Naive B cell (primary cell): ENCODE measurements at regions not wholly inside any gene's neighbourhood (a gene's known extent, or its start where the extent isn't known, plus 50 kb on each side); places are given as distances from the start of the nearest gene placed in this dataset.

Source experiments
- ATAC-seq, 2 donors: fragments of 150-1000 bp; cut with Tn5 transposase; 2 replicates each; pipeline ENCODE4 v1.10.0; 2021; ENCODE audit warnings: low read depth in 2 of 2, mild to moderate bottlenecking in 2 of 2, moderate library complexity in 2 of 2
- DNase-seq: peaks from one replicate; pipeline ENCODE4 v3.0.0; 2022
- H3K27ac Mint-ChIP-seq, 6 donors: one replicate each; pipeline ENCODE4 v1.8.0; 2020 to 2022; ENCODE audit warnings: mild to moderate bottlenecking in 6 of 6, mixed read lengths in 6 of 6, moderate library complexity in 5 of 6, inconsistent platforms in 2 of 6
- H3K27me3 Mint-ChIP-seq, 3 donors: one replicate each; pipeline ENCODE4 v1.8.0; 2021 to 2022; ENCODE audit warnings: mixed read lengths in 3 of 3, mild to moderate bottlenecking in 1 of 3
- H3K36me3 Mint-ChIP-seq, 2 donors: one replicate each; pipeline ENCODE4 v1.8.0; 2020 to 2022; ENCODE audit warnings: mixed read lengths in 2 of 2, inconsistent platforms in 1 of 2, mild to moderate bottlenecking in 1 of 2
- H3K4me1 Mint-ChIP-seq, 3 donors: one replicate each; pipeline ENCODE4 v1.8.0; 2020 to 2022; ENCODE audit warnings: mixed read lengths in 3 of 3, inconsistent platforms in 1 of 3, mild to moderate bottlenecking in 1 of 3, moderate library complexity in 1 of 3
- H3K4me3 Mint-ChIP-seq, 8 donors: one replicate each; pipeline ENCODE4 v1.8.0; 2020 to 2022; ENCODE audit warnings: mild to moderate bottlenecking in 8 of 8, mixed read lengths in 8 of 8, moderate library complexity in 8 of 8, inconsistent platforms in 2 of 8
- H3K9me3 Mint-ChIP-seq, 7 donors: one replicate each; pipeline ENCODE4 v1.8.0; 2020 to 2022; ENCODE audit warnings: mixed read lengths in 7 of 7, mild to moderate bottlenecking in 5 of 7, inconsistent platforms in 2 of 7, moderate library complexity in 1 of 7

DNA sequence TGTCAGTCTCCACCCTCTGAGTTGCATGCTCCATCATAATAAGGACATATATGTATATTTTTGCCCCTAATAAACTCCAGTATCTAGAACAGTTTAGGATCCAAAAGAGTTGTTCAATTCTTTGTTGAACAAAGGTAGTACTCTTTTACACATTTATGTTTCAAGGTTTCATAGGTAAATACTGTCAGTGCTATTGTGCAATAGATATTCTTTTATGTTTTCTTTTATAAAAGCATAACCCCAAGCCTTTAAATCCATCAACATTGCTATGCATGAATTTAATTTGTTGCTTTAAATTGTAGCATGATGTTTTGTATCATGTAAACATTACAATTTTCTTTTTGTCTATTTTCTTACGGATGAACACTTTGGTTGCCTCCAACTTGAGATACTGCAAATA, 469.7 kb upstream of the COBL start:
- Mint-ChIP-seq H3K27ac (no peak overlapping the region), H3K4me1 (no peaks in the 10 kb centered on the region), H3K36me3 (no peaks in the 10 kb centered on the region), H3K27me3 (no peaks in the 10 kb centered on the region), H3K4me3 (no peak overlapping the region), H3K9me3 (peaks cover 0 to 13% (median 4%) of the 10 kb centered on the region in 7 donors)
- no peak for ATAC-seq
- DNase-seq = no peak

DNA sequence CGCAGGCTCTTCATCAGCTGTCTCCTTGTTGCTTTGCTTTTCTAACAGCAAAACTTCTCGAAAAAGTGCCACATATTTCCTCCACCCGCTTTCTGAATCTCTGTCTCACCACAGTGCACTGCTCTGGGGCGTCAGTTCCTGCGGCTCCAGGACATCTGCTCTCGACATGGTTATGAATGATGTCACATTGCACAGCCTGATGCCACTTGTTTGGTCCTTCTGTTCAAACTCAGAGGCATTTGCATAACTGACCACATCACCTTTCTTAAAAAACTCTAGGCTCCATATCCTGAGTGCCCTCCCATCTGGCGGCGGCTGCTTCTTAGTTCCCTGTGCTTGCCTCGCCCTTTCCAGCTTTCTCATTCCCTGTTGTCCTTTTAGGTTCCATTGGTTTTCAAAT, 469.3 kb upstream of the COBL start:
- ATAC-seq = no peak
- Mint-ChIP-seq H3K36me3 (no peaks in the 10 kb centered on the region), H3K9me3 (peaks cover 0 to 13% (median 4%) of the 10 kb centered on the region in 7 donors), H3K27ac (no peak overlapping the region), H3K4me3 (no peak overlapping the region), H3K4me1 (no peaks in the 10 kb centered on the region), H3K27me3 (no peaks in the 10 kb centered on the region)
- DNase-seq = no peak

DNA sequence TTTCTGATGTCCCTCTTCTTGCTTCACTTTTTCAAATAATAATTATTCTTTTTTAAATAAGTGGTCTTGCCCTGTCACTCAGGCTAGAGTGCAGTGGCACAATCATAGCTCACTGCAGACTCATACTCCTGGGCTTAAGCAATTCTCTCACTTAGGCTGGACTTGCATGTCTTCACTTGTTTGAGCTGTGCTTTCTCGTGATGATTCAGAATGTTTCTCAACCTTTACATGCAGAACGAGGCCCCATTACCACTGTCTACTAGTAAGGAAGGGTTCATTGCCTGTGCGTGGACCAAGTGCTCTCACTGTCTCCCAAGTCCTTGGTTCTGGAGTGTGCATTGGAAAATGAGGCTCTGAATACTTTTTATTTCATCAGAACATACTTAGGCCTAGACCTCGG, 468.6 kb upstream of the COBL start:
- Mint-ChIP-seq H3K36me3 (no peaks in the 10 kb centered on the region), H3K27me3 (no peaks in the 10 kb centered on the region), H3K27ac (no peak overlapping the region), H3K9me3 (peaks cover 0 to 13% (median 4%) of the 10 kb centered on the region in 7 donors), H3K4me3 (no peak overlapping the region), H3K4me1 (no peaks in the 10 kb centered on the region)
- DNase-seq (no peak), ATAC-seq (no peak)

DNA sequence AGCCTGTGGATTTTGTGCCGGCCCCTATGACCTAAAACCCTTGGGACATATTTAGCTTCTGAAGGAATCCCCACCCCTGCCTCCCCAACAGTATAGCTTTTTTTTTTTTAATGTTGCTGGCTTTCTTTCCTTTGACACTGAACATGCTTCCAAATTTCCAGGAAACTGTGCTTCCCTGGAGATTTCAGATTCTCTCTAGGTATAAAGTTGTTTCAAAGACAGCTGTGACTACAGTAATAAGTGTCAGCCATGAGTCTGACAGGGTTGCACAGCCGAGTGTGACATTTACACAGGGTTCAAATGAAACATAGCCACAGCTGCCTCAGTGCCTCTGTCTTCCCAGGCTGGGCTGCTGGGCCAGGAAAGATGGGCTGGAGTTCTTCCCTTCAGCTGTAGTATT, 466.6 kb upstream of the COBL start:
- H3K4me1 Mint-ChIP-seq = no peaks in the 10 kb centered on the region
- ATAC-seq (no peak), DNase-seq (no peak)
- H3K27ac Mint-ChIP-seq = no peak overlapping the region
- no peaks in the 10 kb centered on the region for H3K36me3 Mint-ChIP-seq
- no peaks in the 10 kb centered on the region for H3K27me3 Mint-ChIP-seq
- no peak overlapping the region for H3K4me3 Mint-ChIP-seq
- H3K9me3 Mint-ChIP-seq = peaks cover 0 to 13% (median 5%) of the 10 kb centered on the region in 7 donors

DNA sequence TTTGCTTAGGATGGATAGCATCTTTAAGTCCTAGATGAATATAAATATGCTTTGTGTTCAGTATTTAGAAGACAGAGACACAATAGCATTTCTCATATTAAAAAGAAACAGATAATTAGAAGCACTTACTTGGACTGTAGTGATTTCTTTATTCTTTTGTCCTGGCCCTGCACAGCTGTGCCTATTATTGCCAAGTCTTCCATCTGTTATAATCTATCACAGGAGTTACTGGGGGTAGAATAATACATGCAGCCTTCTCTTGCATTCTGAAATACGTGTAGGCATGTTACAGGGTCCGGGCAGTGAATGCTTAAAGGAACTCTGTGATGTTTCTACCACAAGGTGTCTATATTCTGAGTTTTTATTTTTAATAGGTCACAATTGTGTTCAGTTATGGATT, 461.5 kb upstream of the COBL start:
- ATAC-seq = no peak
- Mint-ChIP-seq H3K4me1 (no peaks in the 10 kb centered on the region), H3K27ac (no peak overlapping the region), H3K4me3 (no peak overlapping the region), H3K36me3 (no peaks in the 10 kb centered on the region), H3K27me3 (no peaks in the 10 kb centered on the region), H3K9me3 (peaks cover 0 to 11% (median 5%) of the 10 kb centered on the region in 7 donors)
- DNase-seq = no peak

DNA sequence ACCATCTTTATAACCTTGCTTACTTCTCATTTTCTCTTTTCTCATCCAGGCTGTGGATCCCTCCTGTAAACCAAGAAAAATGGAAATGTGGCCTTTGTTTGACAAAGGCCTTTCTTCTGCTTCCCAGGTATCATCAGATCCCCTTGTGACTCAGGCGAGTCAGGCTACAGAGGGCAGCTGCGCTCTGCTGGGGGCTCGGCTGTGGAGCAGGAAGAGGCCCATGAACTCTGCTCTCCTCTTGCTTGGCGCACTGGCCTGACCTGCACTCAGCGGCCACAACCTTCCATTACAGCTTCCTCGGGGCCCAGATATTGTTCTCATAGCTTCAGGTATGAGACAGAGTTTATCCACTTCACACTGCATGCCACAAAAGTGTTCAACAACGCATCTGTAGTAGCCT, 457.6 kb upstream of the COBL start:
- Mint-ChIP-seq H3K27me3 (no peaks in the 10 kb centered on the region), H3K4me3 (no peak overlapping the region), H3K9me3 (peaks cover 0 to 10% (median 0%) of the 10 kb centered on the region in 7 donors), H3K4me1 (no peaks in the 10 kb centered on the region), H3K36me3 (no peaks in the 10 kb centered on the region), H3K27ac (no peak overlapping the region)
- DNase-seq = no peak
- no peak for ATAC-seq

DNA sequence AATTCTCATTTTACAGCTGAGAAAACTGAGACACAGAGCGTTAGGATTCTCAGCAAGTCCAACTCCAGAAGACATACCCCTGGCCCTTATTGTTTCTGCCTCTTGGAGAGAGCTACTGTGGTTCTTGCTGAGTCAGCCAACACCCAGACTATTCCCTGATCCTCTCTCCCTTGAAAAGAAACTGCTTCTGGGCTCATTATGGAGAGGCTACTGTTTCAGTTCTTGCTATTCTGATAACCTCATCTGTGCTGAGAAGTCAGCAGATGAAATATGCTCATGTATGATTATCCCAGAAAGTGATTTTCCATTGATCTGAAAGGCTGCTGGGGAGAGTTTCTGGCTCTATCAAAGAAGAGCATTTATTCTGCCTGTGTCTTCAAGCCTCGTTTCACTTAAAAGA, 455.6 kb upstream of the COBL start:
- Mint-ChIP-seq H3K4me3 (no peak overlapping the region), H3K4me1 (no peaks in the 10 kb centered on the region), H3K36me3 (no peaks in the 10 kb centered on the region), H3K27me3 (no peaks in the 10 kb centered on the region), H3K9me3 (peaks cover 0 to 10% (median 0%) of the 10 kb centered on the region in 7 donors), H3K27ac (no peak overlapping the region)
- DNase-seq (no peak), ATAC-seq (no peak)

DNA sequence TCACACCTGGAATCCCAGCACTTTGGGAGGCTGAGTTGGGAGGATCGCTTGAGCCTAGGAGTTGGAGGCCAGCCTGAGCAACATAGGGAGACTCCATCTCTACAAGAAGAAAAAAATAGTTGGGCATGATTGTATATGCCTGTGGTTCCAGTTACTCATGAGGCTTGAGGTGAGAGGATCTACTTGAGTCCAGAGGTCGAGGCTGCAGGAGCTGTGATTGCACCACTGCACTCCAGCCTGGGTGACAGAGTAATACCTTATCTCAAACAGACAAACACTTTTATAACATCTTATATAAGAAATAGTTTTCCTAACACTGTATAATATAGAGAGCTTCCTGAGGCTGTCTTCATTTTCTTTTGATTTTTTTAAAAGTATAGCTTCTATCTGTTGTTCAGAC, 448.4 kb upstream of the COBL start:
- no peak overlapping the region for H3K4me3 Mint-ChIP-seq
- H3K27me3 Mint-ChIP-seq = no peaks in the 10 kb centered on the region
- H3K36me3 Mint-ChIP-seq = no peaks in the 10 kb centered on the region
- peaks cover 0 to 9% (median 4%) of the 10 kb centered on the region in 7 donors for H3K9me3 Mint-ChIP-seq
- no peak overlapping the region for H3K27ac Mint-ChIP-seq
- no peaks in the 10 kb centered on the region for H3K4me1 Mint-ChIP-seq
- no peak for ATAC-seq
- no peak for DNase-seq

DNA sequence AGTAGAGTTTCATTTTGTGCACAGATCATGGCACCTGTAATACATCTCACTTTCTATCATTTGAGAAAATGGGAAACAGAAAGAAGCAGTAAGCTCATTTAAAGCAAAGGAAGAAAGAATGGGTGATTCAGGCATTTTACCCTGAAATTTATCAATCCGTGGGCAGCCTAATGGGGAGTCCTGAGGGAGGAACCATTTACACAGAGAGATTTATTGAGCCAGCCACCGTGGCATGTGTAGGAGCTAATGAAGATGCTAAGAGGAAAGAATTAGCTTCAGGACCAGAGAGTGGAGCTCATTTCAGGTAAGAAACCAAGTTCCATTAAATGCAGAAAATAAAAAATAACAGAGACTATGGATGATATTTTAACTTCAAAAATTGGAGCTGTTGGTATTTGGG, 443.4 kb upstream of the COBL start:
- DNase-seq (no peak), ATAC-seq (no peak)
- no peaks in the 10 kb centered on the region for H3K27me3 Mint-ChIP-seq
- no peak overlapping the region for H3K27ac Mint-ChIP-seq
- H3K36me3 Mint-ChIP-seq = no peaks in the 10 kb centered on the region
- H3K4me1 Mint-ChIP-seq = no peaks in the 10 kb centered on the region
- no peak overlapping the region for H3K4me3 Mint-ChIP-seq
- peaks cover 0 to 13% (median 4%) of the 10 kb centered on the region in 7 donors for H3K9me3 Mint-ChIP-seq

DNA sequence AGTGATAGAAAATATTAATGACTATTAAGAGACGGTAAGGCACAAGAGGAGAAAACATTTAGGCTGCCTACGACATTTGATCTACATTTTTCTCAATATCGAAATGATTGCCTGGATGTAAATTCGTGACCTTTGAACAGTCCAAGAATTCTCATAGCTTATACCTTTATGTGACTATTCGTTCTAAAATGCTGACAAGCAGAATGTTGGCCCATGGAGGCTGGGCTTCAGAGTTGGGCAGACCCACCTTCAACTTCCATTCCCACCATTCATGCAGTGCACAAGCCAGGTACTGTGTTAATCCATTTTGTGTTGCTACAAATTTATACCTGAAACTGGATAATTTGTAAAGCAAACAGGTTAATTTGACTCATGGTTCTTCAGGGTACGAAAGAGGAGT, 441.4 kb upstream of the COBL start:
- Mint-ChIP-seq H3K27ac (no peak overlapping the region), H3K4me1 (no peaks in the 10 kb centered on the region), H3K36me3 (no peaks in the 10 kb centered on the region), H3K27me3 (no peaks in the 10 kb centered on the region), H3K9me3 (peaks cover 0 to 9% (median 4%) of the 10 kb centered on the region in 7 donors), H3K4me3 (no peak overlapping the region)
- no peak for ATAC-seq
- DNase-seq = no peak

DNA sequence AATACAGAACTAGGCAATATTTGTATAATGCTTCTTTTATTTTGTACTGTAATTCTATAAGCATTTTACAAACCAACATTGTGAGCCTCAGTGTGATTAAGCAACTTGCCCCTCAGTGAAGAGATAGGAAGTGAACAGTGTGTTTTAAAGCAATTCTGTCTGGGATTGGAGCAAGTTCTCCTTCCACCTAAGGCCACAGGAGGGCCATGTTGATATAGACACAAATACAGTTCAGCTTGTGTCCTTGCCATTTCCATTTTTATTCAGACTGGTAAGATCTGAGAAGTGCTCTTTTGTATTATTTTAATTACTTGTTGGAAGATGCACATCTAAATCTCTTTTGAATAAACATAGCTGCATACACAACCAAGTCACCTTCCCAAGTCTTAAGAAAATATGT, 416.3 kb upstream of the COBL start:
- DNase-seq (no peak), ATAC-seq (no peak)
- no peak overlapping the region for H3K27ac Mint-ChIP-seq
- no peak overlapping the region for H3K4me3 Mint-ChIP-seq
- no peaks in the 10 kb centered on the region for H3K4me1 Mint-ChIP-seq
- no peaks in the 10 kb centered on the region for H3K36me3 Mint-ChIP-seq
- no peaks in the 10 kb centered on the region for H3K27me3 Mint-ChIP-seq
- peaks cover 4 to 17% (median 11%) of the 10 kb centered on the region in 7 donors for H3K9me3 Mint-ChIP-seq

DNA sequence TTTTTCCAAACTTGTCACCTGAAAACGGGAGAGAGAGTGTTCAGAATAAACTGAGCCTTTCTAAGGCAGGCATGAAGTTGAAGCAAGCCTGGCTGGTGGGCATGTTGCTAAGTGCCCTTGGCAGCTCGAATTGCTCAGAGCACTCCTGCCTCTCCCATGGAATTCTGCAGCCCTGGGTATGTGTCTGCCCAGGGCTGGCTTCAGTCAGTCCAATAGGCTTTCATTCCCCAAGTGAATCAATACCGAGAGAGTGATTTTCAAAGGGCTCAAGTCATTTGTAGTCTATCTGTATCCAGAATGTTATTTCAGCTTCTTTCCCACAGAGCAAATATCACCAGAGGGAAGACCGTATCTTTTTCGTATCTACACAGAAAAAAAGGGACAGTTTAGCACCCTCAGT, 415.5 kb upstream of the COBL start:
- Mint-ChIP-seq H3K9me3 (peaks cover 0 to 17% (median 11%) of the 10 kb centered on the region in 7 donors), H3K4me1 (no peaks in the 10 kb centered on the region), H3K36me3 (no peaks in the 10 kb centered on the region), H3K27ac (no peak overlapping the region), H3K27me3 (no peaks in the 10 kb centered on the region), H3K4me3 (no peak overlapping the region)
- no peak for ATAC-seq
- DNase-seq = no peak

DNA sequence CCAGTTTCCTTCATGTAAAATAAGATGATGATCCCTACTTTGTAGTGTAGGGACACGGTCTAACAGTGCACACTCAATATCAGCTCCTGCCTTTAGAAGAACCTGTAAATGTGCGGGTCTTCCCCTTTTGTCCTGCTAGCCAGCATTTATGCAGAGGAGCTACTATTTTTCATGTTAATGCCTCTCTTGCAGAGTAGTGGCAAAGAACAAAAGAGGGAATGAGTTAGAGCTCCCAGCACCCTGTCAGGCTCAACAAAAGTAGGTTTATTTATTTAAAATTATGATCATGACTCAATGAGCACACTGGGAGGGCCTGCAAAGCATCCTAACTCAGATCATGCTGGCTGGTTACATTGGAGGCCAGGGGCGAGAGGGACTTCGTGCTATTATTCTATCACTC, 414.5 kb upstream of the COBL start:
- H3K27ac Mint-ChIP-seq = no peak overlapping the region
- no peaks in the 10 kb centered on the region for H3K4me1 Mint-ChIP-seq
- DNase-seq = no peak
- H3K36me3 Mint-ChIP-seq = no peaks in the 10 kb centered on the region
- no peak for ATAC-seq
- peaks cover 0 to 17% (median 8%) of the 10 kb centered on the region in 7 donors for H3K9me3 Mint-ChIP-seq
- H3K4me3 Mint-ChIP-seq = no peak overlapping the region
- H3K27me3 Mint-ChIP-seq = no peaks in the 10 kb centered on the region

DNA sequence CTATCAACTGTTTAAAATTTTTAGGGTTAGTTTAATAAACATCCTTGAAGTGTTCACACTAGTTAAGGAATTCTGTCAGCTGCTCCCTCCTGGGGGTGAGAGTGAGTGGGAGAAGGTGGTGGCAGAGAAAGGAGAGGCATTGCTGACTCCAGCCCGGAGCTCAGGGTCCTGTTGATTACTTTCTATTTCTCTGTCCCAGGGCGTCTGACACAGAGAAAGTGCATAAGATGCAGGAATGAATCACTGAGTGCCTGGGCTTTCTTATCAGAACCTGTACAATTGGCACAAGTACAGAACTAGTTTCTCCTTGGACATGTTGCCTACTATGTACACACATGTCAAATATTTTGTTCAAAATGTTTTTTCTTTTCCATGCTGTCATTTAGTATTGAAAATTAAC, 410.8 kb upstream of the COBL start:
- DNase-seq = no peak
- Mint-ChIP-seq H3K4me1 (no peaks in the 10 kb centered on the region), H3K27ac (no peak overlapping the region), H3K27me3 (no peaks in the 10 kb centered on the region), H3K36me3 (no peaks in the 10 kb centered on the region), H3K4me3 (no peak overlapping the region), H3K9me3 (peaks cover 0 to 17% (median 10%) of the 10 kb centered on the region in 7 donors)
- no peak for ATAC-seq

DNA sequence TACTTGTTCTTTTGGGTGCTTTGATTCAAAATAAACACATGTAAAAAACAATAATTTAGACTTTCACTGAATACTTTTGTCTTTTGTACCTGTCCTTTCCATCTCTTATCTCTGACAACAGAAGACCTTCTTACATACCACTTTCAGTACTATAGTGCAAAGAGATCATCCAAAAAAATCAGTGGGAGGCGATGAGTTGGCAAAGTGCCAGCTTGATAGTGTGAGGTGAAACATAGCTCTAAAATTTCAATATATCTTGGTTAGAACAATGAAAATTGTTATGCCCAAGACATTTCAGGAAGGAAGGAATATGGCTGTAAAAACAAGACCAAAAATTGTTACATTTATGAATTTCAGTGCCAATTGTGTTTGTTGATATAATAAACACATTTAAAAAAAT, 390.2 kb upstream of the COBL start:
- Mint-ChIP-seq H3K4me1 (no peaks in the 10 kb centered on the region), H3K27me3 (no peaks in the 10 kb centered on the region), H3K27ac (no peak overlapping the region), H3K4me3 (no peak overlapping the region), H3K36me3 (no peaks in the 10 kb centered on the region), H3K9me3 (peaks cover 0 to 16% (median 6%) of the 10 kb centered on the region in 7 donors)
- ATAC-seq (no peak), DNase-seq (no peak)
